NCI-H2081 (cell line): ENCODE measurements at regions not wholly inside any gene's neighbourhood (a gene's known extent, or its start where the extent isn't known, plus 50 kb on each side); places are given as distances from the start of the nearest gene placed in this dataset.
"Not testable (repeated sequence)": the region's sequence is repeated elsewhere in the genome, so short reads cannot be mapped to it uniquely, and the experiment has no call there.

Experiments used
- DNase-seq, 2 experiments: peaks; one replicate each; lab custom pipeline; 2025; lab: John Stamatoyannopoulos, UW

DNA sequence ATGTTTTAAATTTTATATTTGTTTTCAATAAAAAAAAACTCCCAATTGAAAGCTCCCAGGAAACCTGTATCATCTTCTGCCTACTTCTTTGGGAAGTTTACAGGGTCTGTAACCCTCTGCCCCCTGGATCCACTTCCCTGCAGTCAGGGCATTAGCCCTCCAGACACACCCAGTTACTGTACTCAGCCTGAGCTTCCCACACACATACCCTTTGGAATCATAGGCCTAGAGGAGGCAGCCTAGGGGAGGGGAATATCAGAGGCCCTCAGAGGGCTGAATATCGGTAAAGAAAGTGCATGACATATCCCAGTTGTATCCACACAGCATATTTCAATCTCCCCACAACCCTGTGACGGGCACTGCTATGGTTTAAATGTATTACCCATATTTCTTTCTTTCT lies 56.2 kb upstream of the TFPI start:
- DNase-seq = not testable (repeated sequence)

DNA sequence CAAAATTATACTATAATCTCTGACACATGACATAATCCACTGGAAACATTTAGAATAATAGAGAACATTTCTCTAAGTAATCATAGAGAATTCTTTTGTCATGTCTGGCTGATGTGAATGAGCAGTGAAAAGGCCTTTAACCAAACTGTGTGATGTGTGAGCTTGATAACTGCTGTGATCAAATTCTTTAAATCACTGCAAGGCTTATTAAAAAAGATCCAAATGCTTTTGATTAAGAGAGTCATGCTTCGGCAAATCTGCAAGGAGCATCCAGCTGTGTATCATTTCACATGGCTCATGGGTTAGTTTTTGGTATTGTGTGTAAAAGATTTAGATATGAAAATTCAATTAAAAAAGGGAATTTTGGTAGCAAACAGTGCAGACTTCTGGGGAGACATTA lies 58.6 kb upstream of the TFPI start:
- no peak for DNase-seq

DNA sequence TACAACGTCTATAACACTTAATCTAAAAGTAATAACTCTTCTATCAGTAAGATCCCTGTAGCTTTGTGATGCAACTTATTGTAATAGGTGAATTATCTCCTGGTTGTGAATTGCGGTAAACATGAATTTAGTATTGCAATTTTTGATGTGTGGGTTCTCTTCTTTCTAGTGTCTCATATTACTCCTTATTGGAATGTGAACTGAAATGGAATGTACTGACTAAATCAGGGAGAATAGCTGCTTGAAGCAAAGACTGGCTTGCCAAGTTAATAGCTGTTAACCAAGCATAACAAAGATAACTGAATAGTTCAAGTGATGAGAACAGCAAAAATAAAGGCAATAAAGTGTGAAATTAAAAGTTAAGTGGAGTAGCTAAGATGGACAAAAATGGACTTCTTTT lies 60.5 kb upstream of the TFPI start:
- DNase-seq = no peak

DNA sequence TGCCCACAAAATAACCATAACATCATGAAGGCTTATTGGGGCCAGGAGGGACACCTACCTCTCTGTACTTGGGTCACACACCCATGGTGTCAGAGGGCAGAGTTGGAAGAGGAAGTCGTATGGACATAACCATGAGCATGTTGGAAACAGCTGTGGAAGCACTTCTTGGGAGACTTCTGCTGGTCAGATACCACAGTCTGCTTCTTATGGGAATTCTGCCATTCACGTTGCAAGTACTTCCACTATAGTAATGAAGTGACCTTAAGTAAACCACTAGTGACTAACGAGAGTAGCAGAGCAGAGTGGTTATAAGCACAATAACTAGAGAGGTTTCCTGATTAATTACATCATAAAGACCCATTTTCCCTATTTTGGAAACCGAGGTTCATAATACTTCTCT lies 61.1 kb upstream of the TFPI start:
- no peak for DNase-seq

DNA sequence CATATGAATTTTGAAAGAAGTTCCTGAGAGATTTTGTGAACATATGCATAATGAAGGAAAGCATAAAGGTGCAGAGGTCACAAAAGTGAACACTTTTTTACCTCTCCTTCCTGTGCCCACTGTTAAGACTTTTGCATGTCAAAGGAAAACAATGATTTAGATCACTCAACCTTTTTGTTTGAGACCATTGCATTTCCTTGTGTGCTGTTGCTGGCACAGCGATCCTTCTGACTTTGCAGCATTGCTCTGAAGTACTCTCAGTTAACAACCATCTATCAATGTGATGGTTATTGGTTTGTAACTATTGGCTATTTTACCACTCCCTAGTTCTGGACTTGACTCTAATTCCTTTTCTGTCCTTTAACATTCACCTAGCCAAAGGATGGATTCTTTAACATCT lies 61.7 kb upstream of the TFPI start:
- no peak for DNase-seq

DNA sequence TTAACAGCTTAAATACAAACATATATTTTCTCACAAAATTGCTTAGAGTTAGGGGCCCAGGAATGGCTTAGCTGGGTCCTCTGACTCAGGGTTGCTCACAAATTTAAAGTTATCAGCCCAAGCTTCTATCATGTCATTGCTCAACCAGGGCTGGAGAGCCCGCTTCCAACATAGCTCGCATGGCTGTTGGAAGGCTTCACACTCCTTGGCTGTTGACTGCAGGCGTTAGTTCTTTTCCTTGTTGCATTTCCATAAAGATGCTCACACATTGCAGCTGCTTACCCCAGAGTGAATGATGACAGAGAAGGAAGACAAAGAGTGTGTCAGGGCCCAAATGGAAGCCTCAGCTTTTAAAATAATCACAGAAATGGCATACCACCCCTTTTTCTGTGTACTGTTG lies 62.9 kb upstream of the TFPI start:
- DNase-seq = no peak

DNA sequence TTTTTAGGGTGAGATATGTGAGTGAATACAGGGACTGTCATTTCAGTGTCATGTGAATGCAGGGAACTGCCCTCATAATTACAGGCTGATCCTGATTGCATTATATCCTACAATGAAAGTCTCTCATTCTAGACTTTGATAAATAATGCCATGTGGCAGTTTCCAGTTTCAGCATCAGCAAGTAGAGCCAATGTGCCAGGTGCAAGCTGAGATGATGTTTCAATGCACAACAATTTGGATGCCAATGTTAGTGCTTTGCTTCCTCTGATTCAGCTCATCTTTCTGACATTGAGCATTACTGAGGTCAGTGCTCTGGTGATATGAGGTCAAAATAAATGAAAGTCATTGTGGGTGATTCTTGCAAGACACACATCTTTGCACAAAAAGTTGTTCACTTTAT lies 63.7 kb upstream of the TFPI start:
- DNase-seq = peak; percentile 66 to 91

DNA sequence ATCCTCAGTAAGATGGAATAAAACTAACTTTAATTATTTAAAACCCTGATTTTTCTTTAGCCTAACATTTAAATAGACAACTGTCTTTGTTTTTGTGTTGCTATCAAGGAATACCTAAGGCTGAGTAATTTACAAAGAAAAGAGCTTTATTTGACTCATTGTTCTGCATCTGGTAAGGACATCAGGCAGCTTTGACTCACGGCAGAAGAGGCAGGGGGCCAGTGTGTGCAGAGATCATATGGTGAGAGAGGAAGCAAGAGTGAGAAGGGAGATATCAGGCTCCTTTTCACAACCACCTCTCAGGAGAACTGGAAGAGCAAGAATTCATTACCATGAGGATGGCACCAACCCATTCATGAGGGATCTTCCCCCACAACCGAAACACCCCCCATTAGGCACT lies 64.6 kb upstream of the TFPI start:
- no peak for DNase-seq

DNA sequence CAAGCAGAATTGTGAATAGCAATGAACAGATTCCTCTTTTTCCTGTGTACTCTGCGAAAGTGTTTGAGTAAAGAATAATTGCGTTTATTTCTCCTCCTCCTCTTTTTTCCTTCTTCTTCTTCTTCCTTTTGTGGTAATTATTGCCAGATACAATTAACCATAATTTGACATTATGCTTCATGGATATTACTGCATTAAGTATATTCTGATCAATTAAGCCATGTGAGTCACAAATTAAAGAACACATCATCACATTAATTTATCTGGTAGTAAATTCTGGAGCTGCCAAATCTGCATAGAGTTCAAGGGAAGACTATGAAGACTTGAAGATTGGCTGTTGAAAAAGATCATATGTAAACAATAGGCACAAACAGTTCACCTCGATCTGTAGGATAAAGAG lies 72.9 kb upstream of the TFPI start:
- DNase-seq = no peak

DNA sequence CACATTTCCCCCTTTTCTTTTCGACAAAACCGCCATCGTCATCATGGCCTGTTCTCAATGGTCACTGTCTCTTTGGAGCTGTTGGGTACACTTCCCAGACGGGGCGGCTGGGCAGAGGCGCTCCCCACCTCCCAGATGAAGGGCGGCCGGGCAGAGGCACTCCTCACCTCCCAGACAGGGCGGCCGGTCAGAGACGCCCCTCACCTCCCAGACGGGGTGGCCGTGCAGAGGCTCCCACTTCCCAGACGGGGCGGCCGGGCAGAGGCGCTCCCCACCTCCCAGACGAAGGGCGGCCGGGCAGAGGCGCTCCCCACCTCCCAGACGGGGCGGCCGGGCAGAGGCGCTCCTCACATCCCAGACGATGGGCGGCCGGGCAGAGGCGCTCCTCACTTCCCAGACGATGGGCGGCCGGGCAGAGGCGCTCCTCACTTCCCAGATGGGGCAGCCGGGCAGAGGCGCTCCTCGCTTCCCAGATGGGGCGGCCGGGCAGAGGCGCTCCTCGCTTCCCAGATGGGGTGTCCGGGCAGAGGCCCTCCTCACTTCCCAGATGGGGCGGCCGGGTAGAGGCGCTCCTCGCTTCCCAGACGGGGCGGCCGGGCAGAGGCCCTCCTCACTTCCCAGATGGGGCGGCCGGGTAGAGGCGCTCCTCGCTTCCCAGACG lies 82.6 kb upstream of the TFPI start:
- DNase-seq = not testable (repeated sequence)

DNA sequence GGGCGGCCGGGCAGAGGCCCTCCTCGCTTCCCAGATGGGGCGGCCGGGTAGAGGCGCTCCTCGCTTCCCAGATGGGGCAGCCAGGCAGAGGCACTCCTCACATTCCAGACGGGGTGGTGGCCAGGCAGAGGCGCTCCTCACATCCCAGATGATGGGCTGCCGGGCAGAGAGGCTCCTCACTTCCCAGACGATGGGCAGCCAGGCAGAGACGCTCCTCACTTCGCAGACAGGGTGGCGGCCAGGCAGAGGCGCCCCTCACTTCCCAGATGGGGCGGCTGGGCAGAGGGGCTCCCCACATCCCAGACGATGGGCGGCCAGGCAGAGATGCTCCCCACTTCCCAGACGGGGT lies 83.1 kb upstream of the TFPI start:
- DNase-seq = not testable (repeated sequence)

DNA sequence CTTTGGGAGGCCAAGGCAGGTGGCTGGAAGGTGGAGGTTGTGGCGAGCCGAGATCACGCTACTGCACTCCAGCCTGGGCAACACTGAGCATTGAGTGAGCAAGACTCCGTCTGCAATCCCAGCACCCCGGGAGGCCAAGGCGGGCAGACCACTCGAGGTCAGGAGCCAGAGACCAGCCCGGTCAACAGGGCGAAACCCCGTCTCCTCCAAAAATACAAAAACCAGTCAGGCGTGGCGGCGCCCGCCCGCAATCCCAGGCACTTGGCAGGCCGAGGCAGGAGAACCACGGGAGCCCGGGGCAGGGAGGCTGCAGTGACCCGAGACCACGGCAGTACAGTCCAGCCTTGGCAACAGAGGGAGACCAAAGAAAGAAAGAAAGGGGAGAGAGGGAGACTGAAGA lies 83.5 kb upstream of the TFPI start:
- not testable (repeated sequence) for DNase-seq

DNA sequence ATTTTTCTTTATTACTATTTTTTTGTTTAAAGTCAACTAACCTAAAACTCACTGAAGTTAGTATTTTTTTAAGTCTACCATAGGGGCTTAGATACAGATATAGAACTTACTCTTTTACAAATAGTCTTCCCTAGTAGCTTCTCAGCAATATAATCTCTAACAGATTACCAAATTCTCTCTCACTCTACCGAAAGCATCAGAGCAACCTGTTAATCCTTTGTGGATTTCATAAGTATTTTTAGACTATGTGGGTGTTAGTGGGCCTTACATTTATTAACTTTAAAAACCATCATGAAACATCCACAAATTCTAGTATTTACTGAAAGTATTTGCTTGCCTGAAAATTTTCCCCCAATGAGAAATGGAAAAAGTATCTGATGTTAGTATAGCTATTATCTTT lies 84.6 kb upstream of the TFPI start:
- no peak for DNase-seq

DNA sequence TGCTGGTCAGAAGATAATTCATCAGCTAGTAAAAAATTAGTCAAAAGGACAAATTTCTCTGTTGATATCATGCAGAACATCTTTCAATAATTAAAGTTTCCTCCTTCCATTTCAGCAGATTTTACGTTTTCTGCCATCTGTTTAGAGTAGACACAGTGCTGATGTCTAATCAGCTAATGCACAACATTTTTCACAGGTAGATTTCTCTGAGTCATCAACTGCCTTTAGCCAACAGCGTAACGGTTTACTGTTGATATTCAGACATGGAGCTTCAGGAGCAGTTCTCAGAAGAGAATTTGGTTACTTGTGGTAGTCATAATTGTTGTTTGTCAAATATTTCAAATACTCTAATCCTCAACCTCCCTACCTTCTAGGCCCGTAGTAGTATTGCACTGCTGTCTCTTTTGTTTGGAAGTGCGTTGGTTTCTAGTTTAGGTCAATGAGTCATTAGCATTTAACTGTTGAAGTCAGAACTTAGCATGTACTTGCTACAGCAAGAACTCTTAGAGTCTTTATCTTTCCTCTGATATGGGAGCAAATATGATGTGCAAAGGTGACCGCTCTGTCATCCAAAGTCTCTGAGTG lies 86.8 kb upstream of the TFPI start:
- no peak for DNase-seq

DNA sequence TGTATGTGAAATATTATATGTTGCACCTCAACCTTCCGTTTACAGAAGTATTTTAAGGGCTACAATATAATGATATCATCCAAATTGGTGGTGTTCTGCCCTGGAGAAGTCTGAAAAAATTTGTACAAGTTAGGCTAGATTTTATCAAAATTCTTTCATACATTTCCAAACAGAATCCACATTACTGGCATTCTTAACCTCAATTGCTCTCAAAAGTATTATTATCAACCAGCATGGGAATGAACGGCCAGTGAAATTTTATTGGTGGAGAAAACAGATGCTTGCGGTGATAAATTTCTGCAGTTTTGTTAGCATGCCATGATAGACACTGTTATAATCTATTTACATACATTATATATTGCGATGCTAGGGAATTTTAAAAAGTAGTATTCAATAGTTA lies 88.3 kb upstream of the TFPI start:
- no peak for DNase-seq

DNA sequence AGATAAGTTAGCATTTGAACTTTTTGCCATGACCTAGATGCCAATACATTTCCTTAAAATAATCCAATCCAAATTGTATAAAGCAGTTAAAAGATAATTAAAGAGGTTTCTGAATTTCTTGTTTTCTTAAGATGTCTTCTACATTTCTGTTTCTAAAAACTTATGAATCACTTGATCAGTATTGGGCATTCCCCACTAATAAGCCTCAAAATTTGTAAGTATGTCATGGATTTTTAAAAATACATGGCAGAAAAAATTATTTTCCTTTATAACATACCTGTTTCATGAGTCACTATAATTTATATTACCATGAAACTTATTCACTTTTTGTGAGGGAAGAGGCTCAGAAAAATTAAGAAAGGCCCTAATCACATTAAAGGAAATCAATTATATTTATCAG lies 90.3 kb upstream of the TFPI start:
- DNase-seq = no peak

DNA sequence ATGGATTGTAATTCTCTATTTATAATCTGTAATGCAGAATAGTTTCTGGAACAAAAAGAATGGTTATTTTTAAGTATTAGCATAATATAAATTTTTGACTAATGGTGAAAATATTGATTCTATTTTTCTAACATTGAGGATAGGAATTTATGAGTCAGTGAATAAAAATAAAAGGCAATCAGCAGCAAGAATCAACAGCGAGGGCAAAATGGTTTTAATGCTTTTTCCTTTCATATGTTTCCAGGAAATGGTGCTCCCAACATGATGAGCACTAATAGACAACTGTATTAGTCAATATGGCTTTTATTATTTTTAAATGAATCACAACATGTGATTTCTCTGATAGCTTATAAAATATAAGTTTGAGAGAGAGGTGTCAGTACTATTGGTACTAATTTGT lies 90.7 kb upstream of the TFPI start:
- DNase-seq = no peak

DNA sequence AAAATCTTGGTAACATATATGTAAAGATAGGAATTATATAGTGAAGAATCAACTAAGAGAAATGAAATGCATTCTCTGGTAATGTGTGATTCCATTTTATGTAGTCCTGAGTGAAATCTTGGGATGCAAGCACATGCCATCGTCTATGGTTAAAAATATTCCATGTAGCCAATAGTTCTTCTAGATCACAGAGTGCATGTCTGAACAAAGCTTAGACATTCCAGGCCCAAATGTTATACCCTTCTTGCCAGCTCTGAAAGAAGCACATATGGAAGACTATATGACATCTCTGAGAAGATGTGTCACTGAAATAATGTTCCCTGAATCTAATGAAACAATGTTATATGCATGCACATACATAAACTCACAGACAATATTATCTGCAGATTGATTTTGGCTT lies 92.3 kb upstream of the TFPI start:
- DNase-seq = no peak

DNA sequence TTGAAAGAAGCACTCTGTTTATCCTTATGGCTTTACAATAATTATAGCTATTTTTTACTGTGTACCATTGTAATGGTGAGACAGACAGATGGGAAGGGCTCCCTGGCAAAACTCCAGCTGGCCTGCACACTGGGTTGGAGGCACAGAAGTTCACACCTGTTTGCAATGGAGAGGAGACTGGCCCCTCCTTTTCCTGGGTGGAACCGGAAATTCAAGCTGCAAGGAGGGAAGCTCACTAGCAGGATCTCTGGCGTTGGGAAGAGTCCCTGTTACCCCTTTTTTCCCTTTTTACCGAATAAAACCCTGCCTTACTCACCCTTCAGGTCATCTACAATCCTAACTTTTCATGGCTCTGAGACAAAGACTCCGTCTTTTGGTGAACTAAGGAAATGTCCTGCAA lies 100.3 kb upstream of the TFPI start:
- peak; percentile 95 to 98 for DNase-seq

DNA sequence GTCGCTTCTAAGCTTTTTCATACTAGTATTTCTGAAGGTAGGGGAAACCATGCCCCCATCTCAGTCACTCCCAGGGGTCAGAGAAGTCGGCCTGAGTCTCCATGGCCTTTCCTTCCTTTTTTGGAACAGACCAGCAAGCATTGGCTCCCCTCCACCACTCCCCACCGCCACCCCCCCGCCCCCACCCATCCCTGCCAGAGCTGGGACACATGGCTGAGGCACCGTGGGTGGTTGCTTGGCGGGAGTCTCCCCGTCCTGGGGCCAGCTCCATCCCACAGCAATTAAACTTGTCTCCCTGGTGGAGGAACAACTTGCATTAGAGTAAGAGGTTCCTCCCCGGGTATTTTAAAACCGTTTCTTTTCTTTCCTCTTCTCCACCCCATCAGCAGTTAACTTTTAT lies 100.8 kb upstream of the TFPI start:
- DNase-seq = peak; percentile 69 to 73

DNA sequence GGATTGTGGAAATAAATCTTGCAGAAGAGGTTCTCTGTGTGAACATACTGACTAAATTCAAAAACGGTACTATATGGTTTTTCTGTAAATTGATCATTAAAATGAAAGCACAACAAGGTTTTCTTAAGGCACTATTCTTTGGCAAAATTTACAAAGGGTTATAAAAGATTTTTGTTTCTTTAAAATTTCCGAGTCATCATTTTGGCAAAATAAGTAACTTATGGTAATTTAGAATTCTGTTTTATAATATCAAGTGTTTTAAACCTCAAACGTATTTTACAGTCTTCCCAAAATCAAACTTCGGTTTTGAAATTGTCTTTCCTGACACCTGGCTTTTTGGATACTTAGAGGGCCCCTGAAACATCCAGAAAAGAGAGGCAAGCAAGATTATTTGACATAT lies 101.9 kb upstream of the TFPI start:
- no peak for DNase-seq

DNA sequence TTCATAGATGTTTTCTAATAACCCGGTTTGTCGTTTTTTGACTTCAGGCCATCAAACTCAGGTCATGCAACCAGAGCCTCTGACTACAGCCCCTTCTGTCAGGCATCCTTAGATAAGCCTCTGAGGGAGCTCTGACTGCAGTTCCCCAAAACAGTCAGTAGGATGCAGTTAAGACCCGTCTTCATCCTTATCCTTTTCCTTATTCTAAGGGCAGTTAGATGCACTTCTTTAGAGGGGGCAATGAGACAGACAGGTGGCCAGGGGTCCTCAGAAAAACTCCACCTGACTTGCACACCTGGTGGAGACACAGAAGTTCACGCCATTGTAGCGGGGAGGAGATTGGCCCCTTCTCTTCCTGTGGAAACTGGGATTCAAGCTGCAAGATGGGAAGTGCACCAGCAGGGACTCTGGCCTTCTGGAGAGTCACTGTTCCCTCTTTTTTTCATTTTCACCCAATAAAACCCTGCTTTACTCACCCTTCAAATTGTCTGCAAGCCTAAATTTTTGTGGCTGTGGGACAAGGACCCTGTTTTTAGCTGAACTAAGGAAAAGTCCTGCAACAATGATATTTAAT lies 104.8 kb upstream of the TFPI start:
- no peak for DNase-seq

DNA sequence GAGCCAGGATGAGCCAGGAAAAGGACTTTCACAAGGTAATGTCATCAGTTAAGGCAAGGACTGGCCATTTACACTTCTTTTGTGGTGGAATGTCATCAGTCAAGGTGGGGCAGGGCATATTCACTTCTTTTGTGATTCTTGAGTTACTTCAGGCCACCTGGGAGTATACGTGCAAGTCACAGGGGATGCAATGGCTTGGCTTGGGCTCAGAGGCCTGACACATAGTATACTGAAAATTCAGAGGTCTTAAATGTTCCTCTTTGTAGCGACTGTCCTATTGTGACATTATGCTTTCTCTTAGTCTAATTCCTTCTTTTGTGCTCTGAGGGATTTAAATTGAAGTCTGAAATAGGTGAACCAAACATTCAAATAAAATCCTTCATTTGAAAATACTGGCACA lies 121.8 kb upstream of the TFPI start:
- DNase-seq = not testable (repeated sequence)

DNA sequence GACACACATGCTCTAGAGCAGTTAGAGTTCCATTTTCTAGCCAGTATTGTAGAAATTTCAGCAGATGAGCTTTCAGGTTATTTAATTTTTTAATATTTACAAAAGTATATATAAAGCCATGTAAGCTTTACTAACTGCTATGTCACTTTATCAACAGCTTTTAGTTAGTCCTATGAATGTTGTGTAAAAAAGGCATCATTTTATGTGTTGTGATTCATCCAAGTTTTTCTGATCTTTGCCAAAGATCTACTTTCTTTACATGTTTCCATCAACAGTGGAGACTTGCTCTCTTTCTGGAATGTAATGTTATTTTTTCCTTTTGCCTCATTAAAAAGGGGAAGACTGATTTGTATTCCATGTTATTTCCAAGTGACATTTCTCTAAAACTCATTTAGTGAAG lies 125.2 kb upstream of the TFPI start:
- no peak for DNase-seq
